ENCODE measurements at regions not wholly inside any gene's neighbourhood (a gene's known extent, or its start where the extent isn't known, plus 50 kb on each side); places are given as distances from the start of the nearest gene placed in this dataset.

- H3K4me2 ChIP-seq (ENCODE audit: low read depth, low read length) = no peak overlapping the region
- no peak overlapping the region for H2BK15ac ChIP-seq (ENCODE audit: low read depth, low read length)
- DNase-seq (no peak), ATAC-seq (ENCODE audit: low read depth) (no peak)
- no peak overlapping the region for H3K14ac ChIP-seq (replicated peaks; ENCODE audit: low read depth, low read length)
- H3K9me3 ChIP-seq (ENCODE audit: control insufficient read depth, insufficient read depth, low read length) = 0 out of 2 replicates have a peak, but pooled peaks cover 3% of the 10 kb centered on the region
- peaks cover 4% of the 10 kb centered on the region for H3K9me1 ChIP-seq (ENCODE audit: insufficient read depth, low read length)
- H2AK9ac ChIP-seq (replicated peaks; ENCODE audit: low read depth, low read length, poor library complexity) = no peak overlapping the region
- no peak overlapping the region for H2BK5ac ChIP-seq (ENCODE audit: low read depth, low read length, poor library complexity, severe bottlenecking)
- H4K8ac ChIP-seq (ENCODE audit: low read depth in 2 of 2, low read length in 2 of 2) = no peak overlapping the region
- no peak overlapping the region for H3K4ac ChIP-seq (ENCODE audit: low read depth, low read length)
- H3K4me1 ChIP-seq (ENCODE audit: control insufficient read depth, insufficient read depth, low read length) = peaks cover 12% of the 10 kb centered on the region
- H3K9ac ChIP-seq (ENCODE audit: low read depth, low read length) = no peak overlapping the region
- POLR2A ChIA-PET (ENCODE audit: unreplicated experiment) = no interaction called here
- in situ Hi-C loops (cut with MboI; ENCODE audit: low sequenced_read_pairs) = no loop called here
- H3K18ac ChIP-seq (ENCODE audit: low read depth, low read length) = no peak overlapping the region
- no peaks in the 10 kb centered on the region for H3K27me3 ChIP-seq (ENCODE audit: control insufficient read depth, insufficient read depth, low read length)
- H4K5ac ChIP-seq (ENCODE audit: low read depth, low read length) = no peak overlapping the region
- WGBS, 2 experiments (ENCODE audit: extremely low coverage in 2 of 2, insufficient read length in 1 of 2) = 93% methylated on average over 9 of the region's 11 CpGs; no CpG with 5 or more reads in 1 of the 2 experiments
- H2AK5ac ChIP-seq (ENCODE audit: low read depth, low read length) = no peak overlapping the region
- no peak overlapping the region for H3K27ac ChIP-seq (ENCODE audit: insufficient read depth, low read length)
- dilution Hi-C loops (cut with HindIII; ENCODE audit: low sequenced_read_pairs, unreplicated experiment) = no loop called here
- H4K20me1 ChIP-seq (ENCODE audit: insufficient read depth, low read length) = no peaks in the 10 kb centered on the region
- H4K91ac ChIP-seq (ENCODE audit: insufficient read depth, low read depth, low read length) = no peak overlapping the region
- H3K23ac ChIP-seq (ENCODE audit: low read depth, low read length) = no peak overlapping the region
- H3K56ac ChIP-seq (ENCODE audit: extremely low read depth, insufficient read depth, low read length) = no peak overlapping the region
- H3K4me3 ChIP-seq (ENCODE audit: insufficient read depth, low read depth, low read length) = no peak overlapping the region
- intact Hi-C loops (cut with micrococcal nuclease) = no loop called here
- no peaks in the 10 kb centered on the region for H3K36me3 ChIP-seq (ENCODE audit: control insufficient read depth, insufficient read depth, low read length)
- BruUV-seq (replicated peaks) = no TSS peak
- H3K79me1 ChIP-seq (ENCODE audit: low read depth in 1 of 2, low read length in 2 of 2) = no peaks in the 10 kb centered on the region
- CTCF ChIA-PET = no interaction called here
- H2BK20ac ChIP-seq (ENCODE audit: low read depth, low read length) = no peak overlapping the region
- H2AFZ ChIP-seq (replicated peaks; ENCODE audit: low read length, poor library complexity) = no peak overlapping the region
- H2BK120ac ChIP-seq (ENCODE audit: low read depth, low read length) = no peak overlapping the region
- no peak for TF ChIP-seq MAZ (IDR thresholded peaks at IDR 0.05; ENCODE audit: borderline replicate concordance, low read depth, low read length)
- TF ChIP-seq CTCF (conservative IDR thresholded peaks at IDR 0.05; ENCODE audit: low read depth, low read length) = no peak
- TF ChIP-seq CHD1 (IDR thresholded peaks at IDR 0.05; ENCODE audit: low read depth, low read length) = no peak
- TF ChIP-seq POLR2A (IDR thresholded peaks at IDR 0.05; ENCODE audit: low read depth, low read length) = no peak
- no peak for TF ChIP-seq RFX5 (IDR thresholded peaks at IDR 0.05; ENCODE audit: low read depth, low read length)
- no peak for TF ChIP-seq SMC3 (IDR thresholded peaks at IDR 0.05; ENCODE audit: low read depth, low read length)
- no peak for TF ChIP-seq RAD21 (IDR thresholded peaks at IDR 0.05; ENCODE audit: low read length)
- TF ChIP-seq NFE2L2 (IDR thresholded peaks at IDR 0.05; ENCODE audit: low read depth, low read length) = no peak
- no peak for TF ChIP-seq MXI1 (IDR thresholded peaks at IDR 0.05; ENCODE audit: borderline replicate concordance, low read depth, low read length)
- no peak for TF ChIP-seq CEBPB (IDR thresholded peaks at IDR 0.05; ENCODE audit: low read depth, low read length)
- TF ChIP-seq, protein P1, sequence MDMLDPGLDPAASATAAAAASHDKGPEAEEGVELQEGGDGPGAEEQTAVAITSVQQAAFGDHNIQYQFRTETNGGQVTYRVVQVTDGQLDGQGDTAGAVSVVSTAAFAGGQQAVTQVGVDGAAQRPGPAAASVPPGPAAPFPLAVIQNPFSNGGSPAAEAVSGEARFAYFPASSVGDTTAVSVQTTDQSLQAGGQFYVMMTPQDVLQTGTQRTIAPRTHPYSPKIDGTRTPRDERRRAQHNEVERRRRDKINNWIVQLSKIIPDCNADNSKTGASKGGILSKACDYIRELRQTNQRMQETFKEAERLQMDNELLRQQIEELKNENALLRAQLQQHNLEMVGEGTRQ (IDR thresholded peaks at IDR 0.05; ENCODE audit: low read depth, low read length) = no peak
- TF ChIP-seq MAFK (IDR thresholded peaks at IDR 0.05; ENCODE audit: low read depth, low read length) = no peak
- TF ChIP-seq, protein P2, sequence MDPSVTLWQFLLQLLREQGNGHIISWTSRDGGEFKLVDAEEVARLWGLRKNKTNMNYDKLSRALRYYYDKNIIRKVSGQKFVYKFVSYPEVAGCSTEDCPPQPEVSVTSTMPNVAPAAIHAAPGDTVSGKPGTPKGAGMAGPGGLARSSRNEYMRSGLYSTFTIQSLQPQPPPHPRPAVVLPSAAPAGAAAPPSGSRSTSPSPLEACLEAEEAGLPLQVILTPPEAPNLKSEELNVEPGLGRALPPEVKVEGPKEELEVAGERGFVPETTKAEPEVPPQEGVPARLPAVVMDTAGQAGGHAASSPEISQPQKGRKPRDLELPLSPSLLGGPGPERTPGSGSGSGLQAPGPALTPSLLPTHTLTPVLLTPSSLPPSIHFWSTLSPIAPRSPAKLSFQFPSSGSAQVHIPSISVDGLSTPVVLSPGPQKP (IDR thresholded peaks at IDR 0.05; ENCODE audit: borderline replicate concordance, low read depth, low read length) = no peak
- no peak for TF ChIP-seq BHLHE40 (IDR thresholded peaks at IDR 0.05; ENCODE audit: low read depth, low read length)
- TF ChIP-seq RCOR1 (IDR thresholded peaks at IDR 0.05; ENCODE audit: insufficient replicate concordance, low read length) = no peak
These were observed 57.2 kb downstream of the CALML3 start for GRCh38 chr10:5581670-5582566.
